Activated CD4-positive, alpha-beta T cell treated with anti-CD3 and anti-CD28 coated beads for 4 hours (primary cell): ENCODE measurements at regions not wholly inside any gene's neighbourhood (a gene's known extent, or its start where the extent isn't known, plus 50 kb on each side); places are given as distances from the start of the nearest gene placed in this dataset.

ENCODE experiments used
- DNase-seq, 2 donors: peaks; one replicate each; pipeline ENCODE4 v3.0.0-alpha.2; 2020

DNA sequence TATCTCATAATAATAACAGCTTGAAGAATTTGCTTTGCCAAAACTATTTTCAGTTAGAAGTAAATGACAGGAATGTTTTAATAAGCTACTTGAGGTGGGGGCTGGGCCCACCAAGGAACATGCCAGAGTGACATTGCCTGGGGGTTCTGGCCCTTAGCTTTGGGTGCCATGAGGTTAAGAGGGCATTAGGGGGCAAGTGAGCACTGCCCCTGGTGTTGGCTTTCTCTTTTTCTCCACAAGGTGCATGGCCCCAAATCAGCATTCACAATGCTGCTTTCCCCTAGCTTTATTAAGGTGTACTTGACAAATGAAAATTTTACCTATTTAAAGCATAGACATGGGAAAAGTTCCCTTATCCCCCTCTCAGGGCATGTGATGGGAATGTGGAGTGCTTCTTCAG, 305.4 kb downstream of the TENT4A start:
- DNase-seq, result no peak

DNA sequence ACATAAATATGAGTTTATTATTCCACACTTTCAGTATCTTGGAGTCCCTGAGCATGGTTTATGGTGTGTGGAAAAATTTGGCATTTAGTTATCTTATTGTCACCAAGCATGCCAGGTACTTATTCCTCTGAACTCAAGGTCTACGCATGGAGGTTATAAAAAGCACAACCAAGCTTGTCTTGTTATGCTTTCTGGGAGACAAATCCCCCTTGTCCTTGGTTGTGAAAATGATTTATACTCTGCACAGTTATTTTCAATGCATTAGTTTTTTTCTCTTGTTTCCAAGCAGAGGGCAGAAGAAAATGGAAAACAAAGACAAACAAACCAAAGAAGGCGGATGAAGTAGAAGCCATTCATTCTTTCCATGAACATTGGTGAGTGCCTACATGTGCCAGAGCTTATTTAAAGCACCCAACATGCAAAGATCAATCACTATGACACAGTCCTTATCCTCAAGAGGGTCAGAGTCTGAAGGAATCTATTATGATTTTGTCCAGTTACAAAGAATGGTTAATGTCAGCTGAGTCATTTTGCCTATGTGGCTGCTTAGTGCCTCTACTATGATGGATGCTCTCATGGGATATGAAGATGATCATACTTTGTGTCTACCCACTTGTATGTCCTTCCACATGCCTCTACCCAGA, 323.1 kb downstream of the TENT4A start:
- DNase-seq, result no peak

DNA sequence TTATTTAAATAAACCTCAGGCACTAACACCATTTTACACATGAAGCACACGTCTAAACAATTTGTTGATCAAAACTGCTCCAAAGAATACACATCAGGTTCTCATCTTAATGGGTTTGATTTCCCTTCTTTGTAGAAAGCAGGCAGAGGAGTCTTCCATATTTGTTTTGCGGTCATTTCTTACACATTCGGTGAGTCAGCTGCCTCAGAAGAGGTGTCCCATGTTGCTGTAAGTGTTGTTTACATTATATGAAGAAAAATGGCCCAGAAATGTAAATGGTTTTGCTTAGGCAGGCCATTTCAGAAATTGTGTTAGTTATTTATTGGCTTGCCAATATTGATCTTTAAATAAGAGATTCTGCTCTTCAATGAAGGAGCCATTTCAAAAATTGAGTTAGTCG, 325.8 kb downstream of the TENT4A start:
- no peak for DNase-seq

DNA sequence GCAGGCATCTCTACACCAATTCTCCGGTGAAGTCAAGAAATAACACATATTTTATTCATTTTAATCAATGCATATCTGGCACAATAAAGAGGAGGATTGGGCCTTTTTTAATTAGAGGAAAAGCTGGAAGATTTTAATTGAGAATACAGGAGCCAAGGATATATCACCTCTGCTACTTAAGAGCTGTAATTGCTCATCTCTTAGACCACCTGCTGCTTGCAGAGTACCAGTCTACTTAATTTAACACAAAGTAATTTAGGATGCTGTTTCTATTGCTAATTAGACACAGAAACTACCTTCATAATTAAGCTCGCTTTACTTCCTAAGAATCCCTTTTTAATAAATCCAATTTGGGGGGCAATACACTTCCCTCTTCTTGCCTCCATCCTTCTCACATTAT, 326.9 kb downstream of the TENT4A start:
- no peak for DNase-seq

DNA sequence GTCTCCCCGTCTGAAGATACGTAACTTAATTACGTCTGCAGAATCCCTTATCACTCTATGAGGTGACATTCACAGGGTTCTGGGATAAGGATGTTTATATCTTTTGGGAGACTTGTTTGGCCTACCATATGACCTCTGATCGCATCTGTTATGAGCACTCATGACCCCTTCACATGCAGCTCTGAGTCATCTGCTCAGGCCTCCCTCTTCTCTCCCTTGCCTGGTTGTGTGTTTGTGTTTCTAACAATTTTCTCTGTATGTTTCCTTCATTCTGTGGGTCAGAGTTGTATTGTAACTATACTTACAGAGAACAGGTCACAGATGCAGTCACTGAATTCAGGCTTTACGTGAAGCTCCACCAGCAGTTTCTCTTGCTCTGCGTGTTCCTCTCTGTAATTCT, 330.6 kb downstream of the TENT4A start:
- DNase-seq, result no peak

DNA sequence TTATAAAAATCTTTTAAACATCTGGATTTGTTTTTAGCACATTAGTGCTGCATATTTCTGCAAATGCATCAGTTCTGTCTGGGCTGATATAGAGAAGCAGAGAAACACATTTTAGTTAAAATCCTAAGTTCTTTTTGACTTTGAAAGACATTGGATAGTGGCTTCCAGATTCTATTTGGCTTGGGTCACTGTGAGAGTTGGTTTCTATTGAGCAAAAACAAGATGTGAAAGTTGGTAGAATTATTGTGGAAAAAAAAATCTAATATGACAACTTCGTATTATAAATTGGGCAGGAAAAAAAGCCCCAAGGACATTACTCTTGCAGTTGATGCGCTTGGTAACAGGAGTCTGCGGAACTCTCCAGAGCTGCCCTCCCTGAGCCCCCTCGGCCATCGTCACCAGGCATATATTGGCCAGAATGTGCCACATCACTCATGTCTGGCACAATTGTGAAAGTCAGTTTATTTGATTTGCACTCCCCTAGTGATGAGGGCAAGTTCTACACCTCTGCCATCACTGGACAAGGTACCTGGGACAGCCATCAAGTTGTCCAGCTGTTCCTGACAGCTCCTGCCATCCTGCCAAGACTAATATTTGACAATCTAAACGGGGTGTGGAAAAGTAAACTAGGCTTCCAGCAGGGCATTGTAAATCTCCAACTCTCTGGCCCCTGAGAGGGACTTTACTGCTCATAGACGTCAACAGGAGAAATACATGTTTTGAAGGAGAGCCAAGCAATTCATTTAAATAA, 334.5 kb downstream of the TENT4A start:
- DNase-seq, result no peak

DNA sequence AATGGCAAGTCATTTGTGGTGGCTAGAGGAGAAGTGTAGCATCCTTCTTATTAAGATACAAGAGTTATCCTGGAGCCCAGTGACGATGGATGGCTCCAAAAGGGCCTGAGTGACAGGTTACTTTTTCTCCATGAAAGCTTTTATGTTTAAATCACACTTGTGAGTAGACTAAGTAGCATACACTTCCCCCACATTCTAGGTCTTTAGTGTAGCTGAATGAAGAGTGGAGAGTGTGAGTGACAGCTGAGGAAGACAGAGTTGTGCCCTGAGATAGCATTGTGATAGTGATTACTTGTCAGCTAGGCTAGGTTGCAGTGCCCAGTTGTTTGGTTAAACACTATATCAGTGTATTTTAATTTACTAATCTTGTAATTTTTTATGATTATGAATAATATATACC, 337.8 kb downstream of the TENT4A start:
- DNase-seq, result no peak

DNA sequence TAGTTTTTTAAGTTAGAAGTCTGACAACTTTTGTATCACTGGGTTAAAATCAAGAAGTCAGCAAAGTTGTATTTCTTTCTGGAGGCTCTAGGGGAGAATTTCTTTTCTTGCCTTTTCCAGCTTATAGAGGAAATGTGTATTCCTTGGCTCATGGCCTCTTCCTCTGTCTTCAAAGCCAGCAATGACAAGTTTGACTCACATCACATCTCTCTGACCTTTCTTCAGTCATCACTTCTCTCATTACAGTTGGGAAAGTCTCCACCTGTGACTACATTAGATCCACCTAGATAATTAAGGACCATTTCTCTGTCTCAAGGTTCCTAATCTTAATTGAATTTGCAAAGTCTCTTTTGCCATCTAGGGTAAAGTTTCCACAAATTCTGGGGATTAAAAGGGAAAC, 339.9 kb downstream of the TENT4A start:
- DNase-seq, result no peak

DNA sequence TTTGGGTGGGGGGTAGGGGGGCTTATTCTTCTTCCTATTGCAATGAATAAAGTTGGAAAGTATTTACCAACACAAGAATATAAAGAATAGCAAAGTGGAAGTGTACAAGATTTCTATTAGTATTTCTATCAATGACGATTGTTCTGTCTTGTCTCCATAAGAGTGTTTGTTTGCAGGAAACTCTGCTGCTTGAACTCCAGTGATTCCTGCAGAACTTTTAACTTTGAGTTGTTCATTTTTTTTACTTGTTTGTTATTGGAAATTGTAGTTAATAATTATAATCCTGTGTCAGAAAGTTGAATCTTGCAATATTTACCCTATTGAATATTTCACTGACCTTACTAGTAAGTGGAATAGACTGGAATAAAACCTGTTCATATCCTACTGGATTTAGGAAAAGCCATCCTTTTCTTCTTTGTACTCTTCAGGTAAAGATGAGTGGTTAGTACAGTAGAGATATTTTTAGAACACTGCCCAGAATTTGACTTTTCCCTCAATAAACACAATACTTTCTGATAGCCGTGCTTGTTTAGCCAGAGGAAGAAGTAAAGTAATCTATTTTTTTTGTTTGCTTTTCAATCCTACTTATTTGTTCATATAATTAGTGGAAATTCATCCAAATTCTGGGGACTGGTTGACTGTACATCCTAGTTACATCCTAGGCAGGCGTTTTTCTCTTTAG, 340.4 kb downstream of the TENT4A start:
- DNase-seq, result no peak

DNA sequence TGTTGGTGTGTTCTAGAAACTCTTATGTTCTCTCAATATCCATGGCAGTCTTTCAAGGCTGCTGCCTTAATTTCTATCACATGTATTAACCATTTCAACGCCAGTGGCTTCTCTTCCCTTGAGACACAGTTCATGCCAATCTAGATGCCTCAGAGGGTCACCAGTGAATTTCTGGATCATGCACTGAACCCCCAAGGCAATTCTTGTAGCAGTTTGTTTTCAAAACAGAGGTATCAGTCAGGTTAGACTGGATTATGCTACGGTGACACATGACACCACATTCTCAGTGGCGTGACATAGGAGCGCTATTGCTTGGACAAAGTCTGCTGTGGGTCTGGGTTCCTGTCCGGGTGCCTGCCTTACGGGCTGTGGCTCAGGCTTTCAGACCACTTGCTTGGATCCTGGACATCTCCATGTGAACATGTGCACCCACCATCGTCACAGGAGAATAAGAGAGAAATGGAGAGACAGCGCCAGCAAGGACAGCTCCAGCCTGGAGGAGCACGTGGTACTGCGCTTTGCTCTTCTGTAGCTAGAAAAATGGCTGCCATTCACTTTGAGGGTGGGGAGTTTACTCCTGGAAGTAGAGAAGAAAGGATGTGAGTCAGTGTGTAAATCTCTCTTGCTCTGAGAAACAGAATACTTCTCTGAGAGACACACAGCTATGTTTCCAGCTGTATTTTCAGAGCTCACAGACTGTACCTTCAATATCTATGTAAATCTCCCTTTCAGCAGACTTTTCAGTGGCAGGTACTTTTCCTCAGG, 329.3 kb upstream of the ADCY2 start:
- no peak for DNase-seq

DNA sequence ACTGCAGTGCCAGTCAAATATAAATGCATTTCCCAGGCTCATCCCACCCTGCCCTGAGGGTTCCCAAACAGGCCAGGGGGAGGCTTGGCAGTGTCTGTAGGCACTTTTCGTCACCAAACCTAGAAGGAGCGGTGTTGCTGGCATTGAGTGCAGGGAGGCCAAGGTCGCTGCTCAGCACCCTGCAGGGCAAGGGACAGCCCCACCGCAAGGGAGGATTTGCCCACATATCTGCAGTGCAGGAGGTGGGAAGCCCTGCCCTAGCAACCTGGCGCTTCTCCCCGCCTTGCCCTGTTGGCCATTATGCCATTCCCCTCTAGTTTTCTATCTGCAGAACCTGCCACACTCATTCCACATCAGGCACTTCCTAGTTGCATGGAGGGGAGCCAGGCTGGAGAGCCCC, 327.8 kb upstream of the ADCY2 start:
- DNase-seq, result no peak

DNA sequence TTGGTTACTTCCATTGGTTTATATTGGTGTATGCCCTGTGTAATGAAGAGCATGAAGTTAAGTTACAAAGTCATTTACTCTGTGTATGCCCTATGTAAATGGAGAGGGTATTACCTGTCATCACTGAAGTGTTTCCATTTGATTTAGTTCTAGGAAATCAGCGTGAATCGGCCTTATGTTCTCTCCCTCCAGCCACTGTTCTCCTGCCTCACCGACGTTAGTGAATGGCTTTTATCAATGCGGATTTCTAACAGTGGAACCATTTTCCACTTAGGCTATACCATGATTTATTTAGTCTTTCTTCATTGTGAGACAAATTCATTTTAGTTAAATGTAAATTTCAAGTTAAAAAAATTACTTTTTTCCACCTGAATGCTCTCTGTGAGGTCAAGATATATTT, 327.0 kb upstream of the ADCY2 start:
- no peak for DNase-seq

DNA sequence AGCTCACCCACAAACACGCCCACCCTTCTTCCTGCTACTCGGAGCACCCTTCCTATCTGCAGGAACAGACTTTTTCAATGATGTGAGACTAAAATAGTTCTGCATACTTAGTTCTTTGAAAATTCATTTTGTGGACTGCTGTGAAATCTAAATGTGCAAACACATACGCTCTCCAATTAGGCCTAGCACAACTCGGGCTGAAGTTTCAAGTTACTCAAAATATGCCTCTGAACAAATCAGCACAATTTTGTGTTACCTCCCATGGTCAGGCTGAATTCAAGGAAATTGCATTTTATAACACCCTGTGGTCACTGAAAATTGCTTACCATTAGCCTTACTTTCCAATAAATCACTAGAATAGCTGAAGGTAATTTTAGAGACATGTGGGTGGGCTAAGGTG, 323.8 kb upstream of the ADCY2 start:
- DNase-seq, result no peak

DNA sequence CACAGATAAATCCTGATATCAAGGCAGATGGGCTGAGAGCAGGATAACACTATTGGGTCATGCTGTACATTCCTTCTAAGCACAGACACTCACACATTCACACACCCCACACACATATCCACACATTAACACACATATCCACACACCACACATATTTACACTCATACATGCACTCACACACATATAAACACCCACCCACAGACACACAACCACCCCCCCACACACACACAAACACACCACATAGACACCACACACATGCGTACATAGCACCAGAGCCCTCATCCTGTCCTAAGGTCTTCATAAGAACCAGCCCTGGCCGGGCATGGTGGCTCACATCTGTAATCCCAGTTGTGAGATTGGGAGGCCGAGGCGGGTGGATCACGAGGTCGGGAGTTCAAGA, 322.3 kb upstream of the ADCY2 start:
- no peak for DNase-seq

DNA sequence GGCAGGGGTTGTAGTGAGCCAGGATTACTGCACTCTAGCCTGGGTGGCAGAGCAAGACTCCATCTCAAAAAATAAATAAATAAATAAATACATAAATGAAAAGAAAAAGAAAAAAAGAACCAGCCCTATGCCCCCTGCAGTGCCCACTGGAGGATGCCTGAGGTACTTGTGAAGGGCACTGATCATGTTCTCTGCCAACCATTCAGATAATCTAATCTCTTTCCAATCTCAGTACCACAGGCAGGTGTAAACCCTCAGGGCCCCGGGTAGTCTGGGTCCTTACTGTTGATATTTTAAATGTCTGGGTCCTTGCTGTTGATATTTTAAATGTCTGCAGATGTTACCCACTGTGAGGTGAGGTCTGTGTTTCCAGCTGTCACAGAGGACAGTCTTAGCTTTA, 321.8 kb upstream of the ADCY2 start:
- no peak for DNase-seq

DNA sequence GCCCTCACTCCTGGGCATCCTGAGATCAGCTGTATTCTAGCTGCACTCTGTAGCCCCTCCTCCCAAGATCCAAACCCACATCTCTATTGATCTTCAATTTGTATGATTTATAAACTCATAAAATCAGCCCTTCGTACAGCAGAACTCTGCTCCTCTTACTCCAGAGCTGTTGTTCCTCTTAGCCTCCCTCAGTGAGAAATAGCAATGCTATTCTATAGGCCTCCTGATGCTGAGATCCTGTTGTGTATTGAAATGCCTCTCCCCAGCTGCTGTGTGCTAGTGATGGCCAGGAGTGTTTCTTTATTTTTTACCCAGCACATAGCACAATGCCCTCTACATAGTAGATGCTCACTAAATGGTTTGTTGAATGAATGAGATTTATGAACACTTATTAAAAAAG, 320.5 kb upstream of the ADCY2 start:
- DNase-seq, result no peak

DNA sequence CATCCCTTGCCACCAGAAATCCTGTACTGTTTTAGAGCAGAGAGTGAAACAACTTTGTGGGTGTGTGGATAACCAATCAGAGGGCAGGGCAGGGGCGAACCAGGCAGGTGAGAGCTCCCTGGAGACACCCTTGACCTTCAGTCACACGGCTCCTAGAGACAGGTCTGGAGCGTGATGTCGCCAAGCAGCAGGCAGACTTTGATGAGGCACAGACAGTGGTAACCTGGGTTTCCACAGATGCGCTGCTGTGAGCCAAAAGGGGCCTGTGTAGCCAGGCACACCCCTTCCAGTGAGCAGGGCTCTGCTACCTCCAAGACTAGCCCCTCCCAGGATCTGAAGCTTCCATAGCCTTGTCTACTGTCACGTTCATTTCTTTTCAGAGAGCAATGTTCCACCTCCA, 317.8 kb upstream of the ADCY2 start:
- no peak for DNase-seq

DNA sequence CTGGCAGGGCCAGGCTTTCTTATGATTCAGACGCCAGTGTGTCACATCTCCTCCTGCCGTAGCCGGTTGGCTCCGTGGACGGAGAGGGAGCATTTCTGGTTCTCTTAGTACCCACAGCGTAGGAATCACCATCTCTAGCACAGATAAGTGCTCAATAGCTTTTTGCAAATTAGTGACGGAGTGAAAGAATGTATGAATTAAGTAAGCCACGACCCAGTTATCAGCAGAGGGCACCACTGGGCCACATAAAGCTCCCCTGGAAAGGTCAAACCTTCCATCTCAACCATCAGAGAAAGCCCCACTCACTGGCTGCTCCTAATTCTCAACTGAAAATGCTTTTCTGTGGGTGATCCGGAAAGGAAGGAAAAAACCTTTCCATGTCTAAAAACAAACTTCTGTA, 317.0 kb upstream of the ADCY2 start:
- no peak for DNase-seq

DNA sequence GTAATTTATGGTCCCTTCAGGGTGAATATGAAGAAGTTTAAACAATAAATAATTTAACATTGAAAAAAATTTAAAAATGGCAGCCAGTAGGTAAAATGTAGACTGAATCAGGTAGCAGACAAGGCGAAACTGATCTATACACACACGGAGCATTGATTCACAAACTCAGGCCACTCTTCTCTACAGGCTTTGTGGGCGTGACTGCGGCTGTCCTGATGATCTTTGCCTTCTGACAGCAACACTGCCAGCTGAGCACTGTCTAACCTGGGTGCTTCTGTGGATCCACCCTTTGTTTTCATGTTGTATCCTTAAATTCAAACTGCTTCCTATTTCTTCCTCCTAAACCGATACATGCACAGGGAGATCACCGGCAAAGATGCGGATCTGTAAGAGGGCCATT, 315.4 kb upstream of the ADCY2 start:
- no peak for DNase-seq

DNA sequence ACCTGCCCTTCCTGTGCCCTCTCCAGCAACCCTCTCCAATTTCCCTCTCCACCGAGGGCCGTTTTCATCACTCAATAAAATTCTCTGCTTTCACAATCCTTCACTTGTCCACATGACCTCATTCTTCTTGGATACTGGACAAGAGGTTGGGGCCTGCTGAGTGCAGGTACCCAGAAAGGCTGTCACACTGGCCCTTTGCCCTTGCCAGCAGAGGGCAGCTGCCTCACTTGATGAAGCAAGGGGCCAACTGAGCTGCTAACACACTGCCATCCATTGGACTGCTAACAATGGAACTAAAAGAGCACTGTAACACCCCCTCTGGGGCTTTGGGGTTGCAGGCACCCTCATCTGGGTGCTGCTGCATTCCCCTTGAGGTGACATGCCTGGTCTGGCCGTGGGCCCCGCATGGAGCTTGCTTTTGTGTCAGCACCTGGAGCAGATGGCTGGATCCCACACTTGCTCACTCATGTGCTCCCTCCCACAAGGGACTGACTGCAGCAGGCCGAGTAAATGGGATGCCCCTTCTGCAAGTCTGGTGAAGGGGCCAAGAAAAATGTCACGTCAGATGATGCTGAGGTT, 308.1 kb upstream of the ADCY2 start:
- no peak for DNase-seq

DNA sequence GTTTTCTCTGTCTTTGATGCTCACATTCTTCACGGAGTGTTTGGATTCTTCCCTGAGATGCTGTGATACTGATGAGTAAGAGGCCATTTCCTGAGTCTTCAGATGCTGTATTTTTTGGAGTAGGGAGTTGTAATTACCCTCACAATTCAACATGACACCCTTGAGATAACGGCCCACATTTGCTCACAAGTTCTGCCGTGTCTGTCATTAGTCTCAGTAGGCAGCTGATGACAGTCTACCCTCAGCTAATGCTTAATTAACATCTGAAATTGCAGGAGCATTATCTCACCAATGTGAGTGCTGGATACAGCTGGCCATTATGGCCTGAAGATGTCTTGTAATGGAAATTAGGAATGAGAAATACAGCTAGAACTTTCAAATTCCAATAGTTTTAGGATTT, 307.1 kb upstream of the ADCY2 start:
- no peak for DNase-seq

DNA sequence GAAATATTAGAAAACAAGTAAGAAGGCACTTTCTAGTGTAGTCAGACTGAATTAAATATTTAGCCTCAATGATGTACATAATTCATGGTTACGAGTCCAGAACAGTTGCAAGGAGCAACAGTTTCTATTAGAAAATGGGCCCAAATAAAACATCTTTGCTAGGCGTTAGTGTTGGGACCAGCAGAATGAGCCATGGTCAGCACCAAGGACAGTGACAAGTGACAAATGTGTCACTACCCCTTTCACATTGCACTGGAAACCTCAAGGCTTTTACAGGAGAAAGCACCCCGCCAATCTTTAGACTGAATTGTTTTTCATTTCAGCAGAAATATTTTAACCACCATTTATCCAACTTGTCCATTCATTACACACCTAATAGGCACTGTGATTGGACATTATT, 301.3 kb upstream of the ADCY2 start:
- DNase-seq, result no peak

DNA sequence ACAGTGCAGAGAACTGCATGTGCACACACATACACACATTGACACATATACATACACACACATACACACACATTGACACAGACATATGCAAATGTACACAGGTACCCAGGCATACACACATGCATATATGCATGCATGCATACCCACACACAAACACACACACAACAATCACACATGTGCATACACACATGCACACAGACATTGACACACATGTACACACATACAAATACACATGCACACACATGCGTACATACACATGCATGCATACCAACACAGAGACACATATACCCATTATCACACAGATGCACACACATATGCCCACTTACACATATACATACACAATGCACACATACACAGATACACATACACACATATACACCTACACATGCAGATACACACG, 299.6 kb upstream of the ADCY2 start:
- no peak for DNase-seq
